Keratinocyte (primary cell): ENCODE measurements at regions not wholly inside any gene's neighbourhood (a gene's known extent, or its start where the extent isn't known, plus 50 kb on each side); places are given as distances from the start of the nearest gene placed in this dataset.

Experiments
- EZH2 ChIP-seq: IDR thresholded peaks from one replicate; pipeline ENCODE4 v1.6.1; 2012; ENCODE audit warnings: inconsistent platforms, mild to moderate bottlenecking, low read length, moderate library complexity
- TF ChIP-seq, protein P1 (sequence below), 3 experiments: IDR thresholded peaks in 1 of 3; conservative IDR thresholded peaks in 1 of 3; optimal IDR thresholded peaks in 1 of 3; 2 replicates in 2 of 3; 3 replicates in 1 of 3; pipeline versions ENCODE3 to v1.5.1; 2011; ENCODE audit warnings: low read length in 3 of 3, mild to moderate bottlenecking in 3 of 3, moderate library complexity in 2 of 3, control low read depth in 1 of 3, inconsistent platforms in 1 of 3; ENCODE audit not compliant: insufficient read depth in 2 of 3; ENCODE audit errors: extremely low read depth in 1 of 3

DNA sequence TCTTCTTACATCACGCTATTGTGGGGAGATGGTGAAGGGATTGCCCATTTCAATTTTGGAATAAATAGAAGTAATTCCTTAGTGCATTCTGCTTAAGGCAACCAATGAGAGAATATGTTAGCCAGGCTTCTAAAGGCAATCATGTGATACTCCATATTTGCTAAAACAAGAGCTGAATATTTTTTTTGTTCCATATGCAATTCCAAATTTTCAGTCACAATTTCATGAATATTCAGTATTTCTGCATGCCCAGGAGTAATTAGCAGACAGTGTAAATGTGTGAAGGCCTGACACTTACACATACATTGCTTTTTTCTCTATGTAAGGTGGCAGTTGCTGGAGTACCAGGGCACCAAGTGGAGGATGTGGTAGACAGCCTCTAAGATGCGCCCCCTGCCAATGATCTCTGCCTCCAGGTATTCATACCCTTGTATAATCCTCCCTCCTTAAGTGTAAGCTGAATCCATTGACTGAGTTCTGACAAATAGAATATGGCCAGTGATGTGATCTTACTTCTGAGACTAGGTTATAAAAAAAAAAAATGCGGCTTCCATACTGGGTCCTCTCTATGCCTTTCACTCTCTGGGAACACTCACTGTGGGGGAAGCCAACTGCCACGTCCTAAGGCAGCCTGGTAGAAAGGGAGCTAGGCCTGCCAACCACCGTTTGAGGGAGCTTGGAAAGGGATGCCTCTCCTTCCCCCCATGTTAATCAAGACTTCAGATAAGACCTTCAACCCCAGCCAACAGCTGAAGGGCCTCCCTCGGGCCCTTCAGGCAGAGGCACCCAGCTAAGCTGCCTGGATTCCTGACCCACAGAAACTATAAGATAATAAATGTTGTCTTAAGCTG is 62.7 kb upstream of the PTGR2 start:
- TF ChIP-seq, protein P1, sequence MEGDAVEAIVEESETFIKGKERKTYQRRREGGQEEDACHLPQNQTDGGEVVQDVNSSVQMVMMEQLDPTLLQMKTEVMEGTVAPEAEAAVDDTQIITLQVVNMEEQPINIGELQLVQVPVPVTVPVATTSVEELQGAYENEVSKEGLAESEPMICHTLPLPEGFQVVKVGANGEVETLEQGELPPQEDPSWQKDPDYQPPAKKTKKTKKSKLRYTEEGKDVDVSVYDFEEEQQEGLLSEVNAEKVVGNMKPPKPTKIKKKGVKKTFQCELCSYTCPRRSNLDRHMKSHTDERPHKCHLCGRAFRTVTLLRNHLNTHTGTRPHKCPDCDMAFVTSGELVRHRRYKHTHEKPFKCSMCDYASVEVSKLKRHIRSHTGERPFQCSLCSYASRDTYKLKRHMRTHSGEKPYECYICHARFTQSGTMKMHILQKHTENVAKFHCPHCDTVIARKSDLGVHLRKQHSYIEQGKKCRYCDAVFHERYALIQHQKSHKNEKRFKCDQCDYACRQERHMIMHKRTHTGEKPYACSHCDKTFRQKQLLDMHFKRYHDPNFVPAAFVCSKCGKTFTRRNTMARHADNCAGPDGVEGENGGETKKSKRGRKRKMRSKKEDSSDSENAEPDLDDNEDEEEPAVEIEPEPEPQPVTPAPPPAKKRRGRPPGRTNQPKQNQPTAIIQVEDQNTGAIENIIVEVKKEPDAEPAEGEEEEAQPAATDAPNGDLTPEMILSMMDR (optimal IDR thresholded peaks at IDR 0.05 in 1 of 3, IDR thresholded peaks at IDR 0.05 in 1 of 3, conservative IDR thresholded peaks at IDR 0.05 in 1 of 3; ENCODE audit: extremely low read depth in 1 of 3, insufficient read depth in 2 of 3, low read length in 3 of 3), result no peak
- TF ChIP-seq EZH2, result no peak
